ENCODE measurements at regions not wholly inside any gene's neighbourhood (a gene's known extent, or its start where the extent isn't known, plus 50 kb on each side); places are given as distances from the start of the nearest gene placed in this dataset.

GRCh38 chr19:30651691-30652090, 279.5 kb downstream of the ZNF536 start:
- DNase-seq (ENCODE audit: insufficient read length, low spot score, missing footprints), result no peak
- Histone ChIP-seq H2AFZ (ENCODE audit: low read length) (no peak overlapping the region), H3K9me3 (ENCODE audit: low read depth, low read length) (no peaks in the 10 kb centered on the region), H3K4me1 (ENCODE audit: insufficient read depth, low read length) (no peaks in the 10 kb centered on the region), H3K27me3 (ENCODE audit: insufficient read depth, low read length) (peaks cover 7% of the 10 kb centered on the region), H4K20me1 (ENCODE audit: insufficient read depth, low read length) (no peaks in the 10 kb centered on the region), H3K4me2 (ENCODE audit: insufficient read depth, low read length) (no peak overlapping the region), H3K36me3 (ENCODE audit: insufficient read depth, low read length) (no peaks in the 10 kb centered on the region), H3K79me2 (ENCODE audit: insufficient read depth, low read length) (no peaks in the 10 kb centered on the region), H3K27ac (ENCODE audit: low read depth, low read length) (no peak overlapping the region), H3K4me3 (ENCODE audit: insufficient read depth, low read length) (no peak overlapping the region)
- TF ChIP-seq CTCF (IDR thresholded peaks at IDR 0.05; ENCODE audit: extremely low read depth, low read depth, low read length), result no peak

- no peak for DNase-seq (ENCODE audit: insufficient read length, low spot score, missing footprints)
- H4K20me1 ChIP-seq (ENCODE audit: insufficient read depth, low read length), result no peaks in the 10 kb centered on the region
- no peak overlapping the region for H3K4me3 ChIP-seq (ENCODE audit: insufficient read depth, low read length)
- H3K4me1 ChIP-seq (ENCODE audit: insufficient read depth, low read length), result no peaks in the 10 kb centered on the region
- H3K36me3 ChIP-seq (ENCODE audit: insufficient read depth, low read length), result no peaks in the 10 kb centered on the region
- no peak for TF ChIP-seq CTCF (IDR thresholded peaks at IDR 0.05; ENCODE audit: extremely low read depth, low read depth, low read length)
- no peak overlapping the region for H3K4me2 ChIP-seq (ENCODE audit: insufficient read depth, low read length)
- H3K27me3 ChIP-seq (ENCODE audit: insufficient read depth, low read length), result peaks cover 7% of the 10 kb centered on the region
- H3K27ac ChIP-seq (ENCODE audit: low read depth, low read length), result no peak overlapping the region
- no peaks in the 10 kb centered on the region for H3K79me2 ChIP-seq (ENCODE audit: insufficient read depth, low read length)
- H2AFZ ChIP-seq (ENCODE audit: low read length), result no peak overlapping the region
- H3K9me3 ChIP-seq (ENCODE audit: low read depth, low read length), result no peaks in the 10 kb centered on the region
Observed at GRCh38 chr19:30651066-30651465, 278.9 kb downstream of the ZNF536 start.

GRCh38 chr19:30649934-30650614, 277.9 kb downstream of the ZNF536 start:
- no peak for DNase-seq (ENCODE audit: insufficient read length, low spot score, missing footprints)
- H3K27me3 ChIP-seq (ENCODE audit: insufficient read depth, low read length), result peaks cover 7% of the 10 kb centered on the region
- no peaks in the 10 kb centered on the region for H4K20me1 ChIP-seq (ENCODE audit: insufficient read depth, low read length)
- H3K36me3 ChIP-seq (ENCODE audit: insufficient read depth, low read length), result no peaks in the 10 kb centered on the region
- no peak overlapping the region for H3K4me2 ChIP-seq (ENCODE audit: insufficient read depth, low read length)
- no peaks in the 10 kb centered on the region for H3K4me1 ChIP-seq (ENCODE audit: insufficient read depth, low read length)
- peak; percentile 81 for TF ChIP-seq CTCF (IDR thresholded peaks at IDR 0.05; ENCODE audit: extremely low read depth, low read depth, low read length)
- no peaks in the 10 kb centered on the region for H3K79me2 ChIP-seq (ENCODE audit: insufficient read depth, low read length)
- no peak overlapping the region for H3K4me3 ChIP-seq (ENCODE audit: insufficient read depth, low read length)
- H2AFZ ChIP-seq (ENCODE audit: low read length), result peak overlapping the region; percentile 38
- no peaks in the 10 kb centered on the region for H3K9me3 ChIP-seq (ENCODE audit: low read depth, low read length)
- H3K27ac ChIP-seq (ENCODE audit: low read depth, low read length), result no peak overlapping the region

GRCh38 chr19:30648866-30649862, 277.0 kb downstream of the ZNF536 start:
- TF ChIP-seq CTCF (IDR thresholded peaks at IDR 0.05; ENCODE audit: extremely low read depth, low read depth, low read length), result no peak
- H3K4me3 ChIP-seq (ENCODE audit: insufficient read depth, low read length), result no peak overlapping the region
- no peak for DNase-seq (ENCODE audit: insufficient read length, low spot score, missing footprints)
- no peaks in the 10 kb centered on the region for H3K4me1 ChIP-seq (ENCODE audit: insufficient read depth, low read length)
- no peaks in the 10 kb centered on the region for H3K36me3 ChIP-seq (ENCODE audit: insufficient read depth, low read length)
- H2AFZ ChIP-seq (ENCODE audit: low read length), result no peak overlapping the region
- H4K20me1 ChIP-seq (ENCODE audit: insufficient read depth, low read length), result no peaks in the 10 kb centered on the region
- H3K27ac ChIP-seq (ENCODE audit: low read depth, low read length), result no peak overlapping the region
- H3K9me3 ChIP-seq (ENCODE audit: low read depth, low read length), result no peaks in the 10 kb centered on the region
- peaks cover 7% of the 10 kb centered on the region for H3K27me3 ChIP-seq (ENCODE audit: insufficient read depth, low read length)
- H3K4me2 ChIP-seq (ENCODE audit: insufficient read depth, low read length), result no peak overlapping the region
- H3K79me2 ChIP-seq (ENCODE audit: insufficient read depth, low read length), result no peaks in the 10 kb centered on the region
